Pancreas (tissue), 10 donors: ENCODE measurements at regions not wholly inside any gene's neighbourhood (a gene's known extent, or its start where the extent isn't known, plus 50 kb on each side); places are given as distances from the start of the nearest gene placed in this dataset.
"Not testable (repeated sequence)": the region's sequence is repeated elsewhere in the genome, so short reads cannot be mapped to it uniquely, and the experiment has no call there.

Experiments
- ATAC-seq, 4 donors: fragments of 200-7000 bp; cut with Tn5 transposase; one replicate each; pipeline versions ENCODE4 v1.8.0 to v1.9.1; 2020; ENCODE audit warnings: mild to moderate bottlenecking in 4 of 4, moderate library complexity in 4 of 4
- DNase-seq, 6 donors: peaks; one replicate each; pipeline ENCODE4 v3.0.0-alpha.2; 2020
- FAIRE-seq: peaks from 2 replicates; lab custom pipeline; 2012; peaks lifted over from hg19 to GRCh38; lab: Jason Lieb, UNC
- H3K27ac ChIP-seq, 4 donors: fragments of 200-600 bp; sonication (generic); 1 replicate in 3 of 4; 2 replicates in 1 of 4; pipeline versions ENCODE4 v1.5.0 to v1.8.0; 2020
- H3K27me3 ChIP-seq, 4 donors: fragments of 200-600 bp; one replicate each; pipeline ENCODE4 v1.8.0; 2021
- H3K36me3 ChIP-seq, 3 donors: fragments of 200-600 bp; sonication (generic) in 1 of 3; one replicate each; pipeline versions ENCODE4 v1.5.0 to v1.8.0; 2020 to 2021
- H3K4me1 ChIP-seq, 3 donors: fragments of 200-600 bp; one replicate each; pipeline ENCODE4 v1.8.0; 2021
- H3K4me3 ChIP-seq, 4 donors: fragments of 200-600 bp; sonication (generic) in 2 of 4; one replicate each; pipeline versions ENCODE4 v1.5.0 to v1.8.0; 2020 to 2021
- H3K9me3 ChIP-seq, 4 donors: fragments of 200-600 bp; one replicate each; pipeline ENCODE4 v1.8.0; 2021
- WGBS, 2 donors: extraction: QIAGEN DNeasy Blood & Tissue Kit; methylation state at CpG; one replicate each; pipeline ENCODE4 v1.1.7; 2013; 5-methylcytosine and 5-hydroxymethylcytosine counted together
- intact Hi-C, 3 donors: fragments of 100-400 bp; cut with DNase I; formaldehyde crosslinking; loops; one replicate each; pipeline versions ENCODE4 v1.11.1 to v1.14.2; 2022
- TF ChIP-seq, protein P1 (sequence below), 4 donors: fragments of 200-600 bp; sonication (generic) in 3 of 4; IDR thresholded peaks; one replicate each; pipeline versions ENCODE4 v1.5.0 to v1.8.0; 2021; ENCODE audit warnings: antibody characterized with exemption in 4 of 4
- donor health status: healthy with polysubstance abuse.
- donor health status: DM: no; HTN: no; CAD: no; lungs with moderate emphysema.
- donor health status: DM: no; HTN: no; CAD: no.
- donor health status: control.
- donor health status: control.
- donor health status: Bipolar disorder and iron deficiency.
- donor health status: DM: yes; HTN: yes; CAD: no.
- donor health status: DM: no; HTN: no; CAD: no.
- donor health status: DM: no; HTN: no; CAD: no.
- donor health status: DM: yes; HTN: yes; CAD: no.

DNA sequence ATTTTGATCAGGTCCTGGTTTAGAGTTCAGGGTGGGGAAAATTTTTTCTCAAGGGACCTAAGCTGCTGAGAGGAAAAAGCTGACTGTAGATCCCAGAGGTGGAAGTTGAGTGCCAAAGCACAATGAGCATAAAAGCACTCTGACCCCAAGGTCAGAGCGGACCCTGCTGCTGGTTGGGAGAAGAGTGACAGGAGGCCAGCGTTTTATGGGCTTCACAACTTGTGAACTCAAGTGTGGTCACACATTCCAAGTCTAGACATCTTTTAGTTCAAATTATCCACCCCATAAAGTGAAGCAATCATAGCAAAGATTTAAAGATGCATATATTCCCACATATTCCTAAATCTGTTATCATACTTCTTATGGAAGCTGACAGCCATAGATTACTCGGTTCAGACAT is 220.3 kb downstream of the CHIC2 start:
- Histone ChIP-seq H3K9me3 (no peaks in the 10 kb centered on the region), H3K27me3 (no peaks in the 10 kb centered on the region), H3K4me1 (peaks cover 0 to 6% (median 0%) of the 10 kb centered on the region in 3 donors), H3K4me3 (no peak overlapping the region), H3K27ac (no peak overlapping the region), H3K36me3 (no peaks in the 10 kb centered on the region)
- intact Hi-C loops, result no loop called here
- FAIRE-seq (no peak), ATAC-seq (no peak), DNase-seq (no peak)
- TF ChIP-seq, protein P1, sequence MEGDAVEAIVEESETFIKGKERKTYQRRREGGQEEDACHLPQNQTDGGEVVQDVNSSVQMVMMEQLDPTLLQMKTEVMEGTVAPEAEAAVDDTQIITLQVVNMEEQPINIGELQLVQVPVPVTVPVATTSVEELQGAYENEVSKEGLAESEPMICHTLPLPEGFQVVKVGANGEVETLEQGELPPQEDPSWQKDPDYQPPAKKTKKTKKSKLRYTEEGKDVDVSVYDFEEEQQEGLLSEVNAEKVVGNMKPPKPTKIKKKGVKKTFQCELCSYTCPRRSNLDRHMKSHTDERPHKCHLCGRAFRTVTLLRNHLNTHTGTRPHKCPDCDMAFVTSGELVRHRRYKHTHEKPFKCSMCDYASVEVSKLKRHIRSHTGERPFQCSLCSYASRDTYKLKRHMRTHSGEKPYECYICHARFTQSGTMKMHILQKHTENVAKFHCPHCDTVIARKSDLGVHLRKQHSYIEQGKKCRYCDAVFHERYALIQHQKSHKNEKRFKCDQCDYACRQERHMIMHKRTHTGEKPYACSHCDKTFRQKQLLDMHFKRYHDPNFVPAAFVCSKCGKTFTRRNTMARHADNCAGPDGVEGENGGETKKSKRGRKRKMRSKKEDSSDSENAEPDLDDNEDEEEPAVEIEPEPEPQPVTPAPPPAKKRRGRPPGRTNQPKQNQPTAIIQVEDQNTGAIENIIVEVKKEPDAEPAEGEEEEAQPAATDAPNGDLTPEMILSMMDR (IDR thresholded peaks at IDR 0.05), result no peak
- WGBS, 2 donors, result 65 to 68% methylated on average over 3 of the region's 3 CpGs

DNA sequence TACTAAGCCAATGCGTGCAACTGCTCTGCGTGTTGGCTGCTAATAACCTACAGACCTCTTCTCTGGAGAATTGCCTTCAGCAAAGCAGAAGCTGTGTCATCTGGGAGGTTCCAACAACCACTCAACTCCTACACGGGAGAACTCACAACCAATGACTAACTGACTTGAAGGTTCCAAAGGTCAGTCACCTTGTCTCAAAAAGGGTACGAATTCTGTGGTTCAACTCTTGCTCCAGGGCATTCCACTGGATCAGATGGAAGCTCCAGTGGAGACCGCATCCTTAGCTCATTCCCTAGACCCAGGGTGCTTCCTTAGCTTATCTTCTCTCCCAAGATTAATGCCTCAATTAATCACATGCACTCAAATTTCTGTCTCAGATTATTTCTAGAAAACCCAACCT is 222.7 kb downstream of the CHIC2 start:
- Histone ChIP-seq H3K27ac (no peak overlapping the region), H3K4me1 (no peaks in the 10 kb centered on the region), H3K36me3 (no peaks in the 10 kb centered on the region), H3K4me3 (no peak overlapping the region), H3K27me3 (no peaks in the 10 kb centered on the region), H3K9me3 (no peaks in the 10 kb centered on the region)
- no peak for ATAC-seq
- DNase-seq, result no peak
- TF ChIP-seq, protein P1 (IDR thresholded peaks at IDR 0.05), result no peak
- intact Hi-C loops, result no loop called here
- WGBS, 2 donors, result 80% methylated on average over 5 of the region's 5 CpGs
- no peak for FAIRE-seq

- TF ChIP-seq, protein P1 (IDR thresholded peaks at IDR 0.05), result no peak
- Histone ChIP-seq H3K4me3 (no peak overlapping the region), H3K27ac (no peak overlapping the region), H3K4me1 (no peaks in the 10 kb centered on the region), H3K27me3 (no peaks in the 10 kb centered on the region), H3K36me3 (no peaks in the 10 kb centered on the region), H3K9me3 (no peaks in the 10 kb centered on the region)
- intact Hi-C loops, result no loop called here
- FAIRE-seq, result no peak
- ATAC-seq, result no peak
- DNase-seq, result no peak
- 31 to 37% methylated on average over 2 of the region's 2 CpGs for WGBS, 2 donors
Measured at GRCh38 chr4:53840643-53841042, 223.8 kb downstream of the CHIC2 start.

DNA sequence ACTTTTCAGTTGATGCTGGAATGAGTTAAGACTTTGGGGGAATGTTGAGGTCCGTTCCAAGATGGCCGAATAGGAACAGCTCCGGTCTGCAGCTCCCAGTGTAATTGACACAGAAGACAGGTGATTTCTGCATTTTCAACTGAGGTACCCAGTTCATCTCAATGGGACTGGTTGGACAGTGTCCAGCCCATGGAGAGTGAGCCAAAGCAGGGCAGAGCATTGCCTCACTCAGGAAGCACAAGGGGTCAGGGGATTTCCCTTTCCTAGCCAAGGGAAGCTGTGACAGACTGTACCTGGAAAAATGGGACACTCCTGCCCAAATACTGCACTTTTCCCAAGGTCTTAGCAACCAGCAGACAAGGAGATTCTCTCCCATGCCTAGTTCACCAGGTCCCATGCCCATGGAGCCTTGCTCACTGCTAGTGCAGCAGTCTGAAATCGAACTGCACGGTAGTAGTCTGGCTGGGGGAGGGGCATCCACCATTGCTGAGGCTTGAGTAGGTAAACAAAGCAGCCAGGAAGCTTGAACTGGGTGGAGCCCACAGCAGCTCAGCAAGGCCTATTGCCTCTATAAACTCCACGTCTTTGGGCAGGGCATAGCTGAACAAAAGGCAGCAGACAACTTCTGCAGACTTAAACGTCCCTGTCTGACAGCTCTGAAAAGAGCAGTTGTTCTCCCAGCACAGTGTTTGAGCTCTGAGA is 231.0 kb downstream of the CHIC2 start:
- FAIRE-seq, H3K4me1 ChIP-seq, H3K27ac ChIP-seq, H3K36me3 ChIP-seq, H3K4me3 ChIP-seq, DNase-seq, ATAC-seq, H3K27me3 ChIP-seq, intact Hi-C loops, H3K9me3 ChIP-seq: not testable (repeated sequence)
- 79% methylated on average over 7 of the region's 7 CpGs for WGBS, 2 donors

DNA sequence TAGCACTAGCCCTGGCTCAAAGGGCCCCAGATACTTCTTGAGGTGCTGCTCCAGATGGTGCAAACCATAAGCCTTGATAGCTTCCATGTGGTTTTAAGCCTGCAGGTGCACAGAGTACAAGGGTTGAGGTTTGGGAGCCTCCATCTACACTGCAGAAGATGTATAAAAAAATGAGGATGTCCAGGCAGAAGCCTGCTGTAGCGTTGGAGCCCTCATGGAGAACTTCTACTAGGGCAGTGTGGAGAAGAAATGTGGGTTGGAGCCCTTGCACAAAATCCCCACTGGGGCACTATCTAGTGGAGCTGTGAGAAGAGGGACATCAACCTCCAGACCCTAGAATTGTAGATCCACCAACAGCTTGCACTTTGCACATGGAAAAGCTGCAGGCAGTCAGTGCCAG is 231.9 kb downstream of the CHIC2 start:
- FAIRE-seq (no peak), DNase-seq (no peak), ATAC-seq (no peak)
- 77 to 96% methylated on average over 1 of the region's 1 CpG for WGBS, 2 donors
- Histone ChIP-seq H3K9me3 (no peaks in the 10 kb centered on the region), H3K36me3 (no peaks in the 10 kb centered on the region), H3K27me3 (no peaks in the 10 kb centered on the region), H3K4me1 (no peaks in the 10 kb centered on the region), H3K4me3 (no peak overlapping the region), H3K27ac (no peak overlapping the region)
- TF ChIP-seq, protein P1 (IDR thresholded peaks at IDR 0.05), result no peak
- intact Hi-C loops, result no loop called here
